GM12872 (cell line): ENCODE measurements at regions not wholly inside any gene's neighbourhood (a gene's known extent, or its start where the extent isn't known, plus 50 kb on each side); places are given as distances from the start of the nearest gene placed in this dataset.

Experiments used
- TF ChIP-seq, protein P1 (sequence below): IDR thresholded peaks from 3 replicates; pipeline ENCODE4 v1.5.1; 2011; ENCODE audit warnings: low read depth, mild to moderate bottlenecking, low read length, moderate library complexity; ENCODE audit not compliant: insufficient read depth

DNA sequence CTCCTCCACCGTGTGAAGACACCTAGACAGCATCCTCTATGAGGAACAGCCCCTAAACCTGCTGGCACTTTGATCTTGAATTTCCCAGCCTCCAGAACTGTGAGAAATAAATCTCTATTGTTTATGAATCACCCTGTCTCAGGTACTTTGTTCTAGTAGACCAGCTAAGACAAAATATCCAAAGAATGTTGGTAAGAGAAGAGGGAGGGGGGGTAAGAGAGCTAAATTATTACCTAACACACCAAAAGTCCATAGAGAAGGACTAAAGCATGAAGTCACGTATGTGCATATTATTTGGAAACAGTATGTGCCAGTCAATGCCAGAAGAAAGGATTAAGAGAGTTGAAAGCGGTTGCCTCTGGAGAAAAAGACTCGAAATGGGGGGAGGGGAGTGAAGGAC, 211.0 kb downstream of the SP3 start:
- TF ChIP-seq, protein P1, sequence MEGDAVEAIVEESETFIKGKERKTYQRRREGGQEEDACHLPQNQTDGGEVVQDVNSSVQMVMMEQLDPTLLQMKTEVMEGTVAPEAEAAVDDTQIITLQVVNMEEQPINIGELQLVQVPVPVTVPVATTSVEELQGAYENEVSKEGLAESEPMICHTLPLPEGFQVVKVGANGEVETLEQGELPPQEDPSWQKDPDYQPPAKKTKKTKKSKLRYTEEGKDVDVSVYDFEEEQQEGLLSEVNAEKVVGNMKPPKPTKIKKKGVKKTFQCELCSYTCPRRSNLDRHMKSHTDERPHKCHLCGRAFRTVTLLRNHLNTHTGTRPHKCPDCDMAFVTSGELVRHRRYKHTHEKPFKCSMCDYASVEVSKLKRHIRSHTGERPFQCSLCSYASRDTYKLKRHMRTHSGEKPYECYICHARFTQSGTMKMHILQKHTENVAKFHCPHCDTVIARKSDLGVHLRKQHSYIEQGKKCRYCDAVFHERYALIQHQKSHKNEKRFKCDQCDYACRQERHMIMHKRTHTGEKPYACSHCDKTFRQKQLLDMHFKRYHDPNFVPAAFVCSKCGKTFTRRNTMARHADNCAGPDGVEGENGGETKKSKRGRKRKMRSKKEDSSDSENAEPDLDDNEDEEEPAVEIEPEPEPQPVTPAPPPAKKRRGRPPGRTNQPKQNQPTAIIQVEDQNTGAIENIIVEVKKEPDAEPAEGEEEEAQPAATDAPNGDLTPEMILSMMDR: no peak

DNA sequence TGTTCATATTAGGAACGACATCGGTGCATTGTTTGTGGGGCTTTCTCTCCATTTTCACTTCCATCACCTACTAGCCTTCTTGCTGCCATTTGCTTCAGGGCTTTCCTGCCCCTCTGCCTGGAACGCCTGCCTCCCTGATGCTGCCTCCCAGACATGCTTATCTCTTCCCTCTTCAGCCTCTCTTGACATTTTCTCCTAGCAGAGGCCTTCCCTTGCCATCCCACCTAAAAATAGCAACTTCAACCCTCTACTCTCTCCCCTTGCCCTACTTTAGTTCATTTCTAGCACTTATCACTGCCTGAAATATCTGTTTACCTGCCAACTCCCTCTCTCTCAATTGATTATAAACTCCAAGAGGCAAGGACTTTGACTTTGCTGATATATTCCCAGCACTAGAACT, 210.3 kb downstream of the SP3 start:
- TF ChIP-seq, protein P1: no peak

DNA sequence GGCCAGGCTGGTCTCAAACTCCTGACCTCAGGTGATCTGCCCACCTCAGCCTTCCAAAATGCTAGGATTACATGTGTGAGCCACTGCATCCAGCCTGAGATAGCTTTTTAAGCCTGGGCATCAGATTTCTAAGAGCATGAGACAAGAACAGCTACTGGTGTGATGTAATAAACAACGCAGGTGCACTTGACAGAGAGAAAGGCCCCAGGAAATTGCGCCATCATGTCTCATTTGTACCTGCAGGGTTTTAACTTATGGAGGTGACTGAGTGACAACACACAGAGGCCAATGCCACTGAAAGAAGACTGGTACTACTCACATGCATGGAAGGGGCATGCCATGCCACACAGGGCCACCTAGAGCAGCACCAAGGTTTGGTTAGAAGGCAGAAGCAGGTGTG, 209.4 kb downstream of the SP3 start:
- TF ChIP-seq, protein P1: no peak

DNA sequence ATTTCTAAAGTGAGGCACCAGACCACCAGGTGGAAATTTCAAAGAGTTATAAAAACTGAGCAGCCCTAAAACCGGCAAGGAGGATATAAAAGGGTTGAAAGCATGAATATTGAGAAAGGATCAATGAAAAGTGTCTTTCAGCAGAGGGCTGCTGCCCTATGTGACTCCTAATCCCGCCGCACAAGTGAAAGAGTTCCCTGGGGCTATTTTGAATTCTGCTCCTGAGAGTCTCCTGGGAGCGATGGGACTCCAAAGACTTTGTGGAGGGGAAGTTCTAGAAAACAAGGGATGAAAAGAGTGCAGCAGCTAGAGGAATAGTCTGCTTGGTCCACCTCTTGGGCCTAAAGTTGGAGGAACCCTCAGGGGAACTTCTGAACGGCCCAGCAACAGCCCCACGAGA, 205.2 kb downstream of the SP3 start:
- TF ChIP-seq, protein P1: no peak

DNA sequence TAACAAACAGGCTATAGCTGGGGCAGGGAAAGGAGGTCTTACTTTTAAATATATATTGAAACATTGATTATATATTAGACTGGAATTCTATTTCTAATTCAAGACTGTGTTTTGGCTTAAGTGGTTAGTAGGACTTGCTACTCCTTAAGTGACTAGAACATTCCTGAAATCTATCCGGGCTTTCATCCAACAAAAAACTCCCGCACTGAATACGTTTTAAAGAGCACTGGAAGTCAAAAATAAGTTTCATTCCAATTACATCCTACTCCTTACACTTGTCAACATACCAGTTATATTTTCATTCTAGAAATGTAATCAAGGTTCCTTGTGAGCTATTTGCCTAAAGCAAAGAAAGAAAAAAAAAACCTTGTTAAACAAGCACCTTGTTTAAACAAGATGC, 204.6 kb downstream of the SP3 start:
- TF ChIP-seq, protein P1: no peak

DNA sequence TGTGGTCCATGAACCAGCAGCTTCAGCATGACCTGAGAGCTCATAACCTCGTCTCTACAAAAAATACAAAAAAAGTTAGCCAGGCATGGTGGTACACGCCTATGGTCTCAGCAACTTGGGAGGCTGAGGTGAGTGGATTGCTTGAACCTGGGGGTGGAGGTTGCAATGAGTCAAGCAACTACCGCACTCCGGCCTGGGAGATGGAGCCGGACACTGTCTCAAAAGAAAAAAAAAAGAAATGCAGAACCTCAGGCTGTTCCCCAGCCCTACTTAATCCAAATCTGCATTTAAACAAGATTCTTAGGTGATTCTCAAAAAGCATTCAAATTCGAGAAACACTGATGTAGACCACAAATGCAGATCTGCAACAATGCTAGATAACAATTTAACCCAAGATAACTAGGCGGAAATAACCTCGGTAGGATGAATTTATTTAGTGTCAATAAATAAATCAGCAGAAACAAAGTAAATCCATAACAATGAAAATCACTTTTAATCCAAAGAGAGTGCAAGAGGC, 203.5 kb downstream of the SP3 start:
- TF ChIP-seq, protein P1: no peak

DNA sequence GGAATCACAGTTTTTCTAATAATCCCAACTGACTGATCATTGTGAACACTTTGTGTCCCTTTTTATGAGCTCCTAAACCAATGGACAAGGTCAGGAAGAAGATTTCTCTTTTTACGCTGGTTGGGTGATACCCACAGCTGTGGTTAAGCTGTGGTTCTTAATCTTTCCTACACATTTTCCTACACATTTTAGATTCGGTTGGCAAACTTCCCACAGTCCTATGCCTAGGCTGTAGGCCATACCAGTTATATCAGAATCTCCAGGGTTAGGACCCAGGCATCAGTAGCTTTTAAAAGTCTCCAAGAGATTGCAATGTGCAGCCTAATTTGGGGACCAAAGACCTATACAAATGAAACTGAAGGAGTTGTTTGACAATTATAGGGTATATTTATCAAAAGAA, 203.0 kb downstream of the SP3 start:
- TF ChIP-seq, protein P1: no peak
